Prostate gland (tissue), 2 donors: ENCODE measurements at regions not wholly inside any gene's neighbourhood (a gene's known extent, or its start where the extent isn't known, plus 50 kb on each side); places are given as distances from the start of the nearest gene placed in this dataset.

Experiments used
- DNase-seq: peaks from one replicate; pipeline ENCODE4 v3.0.0-alpha.2; 2019; ENCODE audit warnings: low spot score
- H3K27ac ChIP-seq, 2 donors: fragments of 200-600 bp; sonication (generic); 2 replicates each; pipeline ENCODE4 v1.5.1; 2017 to 2019
- H3K27me3 ChIP-seq: fragments of 200-600 bp; sonication (generic); replicated peaks from 2 replicates; pipeline ENCODE4 v1.5.1; 2019; ENCODE audit not compliant: insufficient read depth
- H3K36me3 ChIP-seq, 2 donors: fragments of 200-600 bp; sonication (generic); 1 replicate in 1 of 2; 2 replicates in 1 of 2; pipeline versions ENCODE4 v1.5.1 to v1.8.1; 2017 to 2019
- H3K4me1 ChIP-seq: fragments of 200-600 bp; sonication (generic); replicated peaks from 2 replicates; pipeline ENCODE4 v1.5.1; 2019
- H3K4me3 ChIP-seq, 2 donors: fragments of 200-600 bp; sonication (generic); 2 replicates each; pipeline ENCODE4 v1.5.1; 2017 to 2019
- H3K9me3 ChIP-seq: fragments of 200-600 bp; sonication (generic); 2 replicates; pipeline ENCODE4 v1.5.1; 2017
- CTCF ChIP-seq, 4 experiments: fragments of 200-600 bp in 2 of 4; fragments of 450-650 bp in 2 of 4; sonication (generic) in 2 of 4; IDR thresholded peaks; 1 replicate in 3 of 4; 2 replicates in 1 of 4; pipeline ENCODE4 v1.5.1; 2016 to 2019; ENCODE audit warnings: antibody characterized with exemption in 4 of 4, mild to moderate bottlenecking in 2 of 4, moderate library complexity in 2 of 4
- POLR2A ChIP-seq: fragments of 450-650 bp; IDR thresholded peaks from one replicate; pipeline ENCODE4 v1.6.1; 2016; ENCODE audit warnings: antibody characterized with exemption, mild to moderate bottlenecking
- POLR2AphosphoS5 ChIP-seq: sonication (generic); formaldehyde crosslinking; IDR thresholded peaks from one replicate; pipeline ENCODE4 v1.6.1; 2017; ENCODE audit warnings: antibody characterized with exemption
- WGBS: methylation state at CpG from one replicate; pipeline ENCODE4 v1.1.5; 2018; 5-methylcytosine and 5-hydroxymethylcytosine counted together
- intact Hi-C: fragments of 100-400 bp; cut with DNase I; formaldehyde crosslinking; loops from one replicate; pipeline ENCODE4 v1.14.2; 2022

GRCh38 chr15:79195802-79196201, 86.7 kb upstream of the ANKRD34C start:
- 67% methylated on average over 5 of the region's 5 CpGs for WGBS
- H3K36me3 ChIP-seq: no peaks in the 10 kb centered on the region
- no peaks in the 10 kb centered on the region for H3K9me3 ChIP-seq
- intact Hi-C loops: no loop called here
- no peaks in the 10 kb centered on the region for H3K4me1 ChIP-seq
- no peak overlapping the region for H3K4me3 ChIP-seq
- DNase-seq: no peak
- H3K27ac ChIP-seq: no peak overlapping the region
- no peaks in the 10 kb centered on the region for H3K27me3 ChIP-seq
- TF ChIP-seq POLR2A: no peak
- TF ChIP-seq POLR2AphosphoS5: no peak
- no peak for TF ChIP-seq CTCF (IDR thresholded peaks at IDR 0.05)

DNA sequence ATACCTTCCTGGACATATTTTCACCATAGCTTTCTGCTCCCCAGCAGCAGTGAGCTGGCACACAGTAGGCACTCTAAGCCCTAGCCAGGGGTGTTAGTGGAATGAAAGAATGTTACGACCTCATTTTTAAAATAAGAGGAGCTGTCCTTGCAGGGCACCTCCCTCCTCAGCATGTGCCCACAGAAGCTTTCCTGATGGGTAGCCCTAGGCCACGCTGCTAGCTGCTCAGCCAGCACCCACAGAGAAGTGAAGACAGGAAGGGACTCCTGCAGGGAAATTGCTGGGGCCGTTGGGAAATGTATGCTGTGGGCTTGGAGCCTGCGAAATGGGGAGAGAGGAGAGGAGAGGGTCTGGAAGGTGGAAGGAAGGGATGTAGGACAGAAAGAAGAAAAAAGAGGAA, 87.3 kb upstream of the ANKRD34C start:
- Histone ChIP-seq H3K27ac (no peak overlapping the region), H3K27me3 (no peaks in the 10 kb centered on the region), H3K36me3 (no peaks in the 10 kb centered on the region), H3K4me3 (no peak overlapping the region), H3K4me1 (no peaks in the 10 kb centered on the region), H3K9me3 (no peaks in the 10 kb centered on the region)
- intact Hi-C loops: no loop called here
- DNase-seq: no peak
- TF ChIP-seq POLR2AphosphoS5 (no peak), CTCF (IDR thresholded peaks at IDR 0.05) (no peak), POLR2A (no peak)
- 65% methylated on average over 4 of the region's 4 CpGs for whole genome bisulfite sequencing

DNA sequence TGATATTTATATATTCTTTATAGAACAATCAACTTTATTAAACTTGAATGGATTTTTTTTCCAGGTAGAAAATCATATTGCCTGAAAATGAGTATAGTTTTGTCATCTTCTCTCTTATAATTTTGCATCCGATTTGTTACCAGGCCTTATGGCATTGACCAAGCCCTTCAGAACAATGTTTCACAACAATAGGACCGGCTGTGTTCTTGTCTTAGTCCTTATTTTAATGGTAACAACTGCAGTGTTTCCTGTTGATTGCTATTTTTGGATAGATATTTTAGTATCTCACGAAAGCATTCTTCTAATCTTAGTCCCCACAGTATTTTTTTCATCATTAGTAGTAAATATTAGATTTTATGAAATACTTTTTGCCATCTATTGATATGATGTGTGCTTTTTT, 88.1 kb upstream of the ANKRD34C start:
- H3K36me3 ChIP-seq: no peaks in the 10 kb centered on the region
- no peak overlapping the region for H3K27ac ChIP-seq
- intact Hi-C loops: no loop called here

GRCh38 chr15:79193549-79193948, 89.0 kb upstream of the ANKRD34C start:
- intact Hi-C loops: no loop called here
- no peaks in the 10 kb centered on the region for H3K4me1 ChIP-seq
- no peaks in the 10 kb centered on the region for H3K36me3 ChIP-seq
- no peak overlapping the region for H3K4me3 ChIP-seq
- 96% methylated on average over 2 of the region's 2 CpGs for WGBS
- TF ChIP-seq POLR2A: no peak
- TF ChIP-seq POLR2AphosphoS5: no peak
- TF ChIP-seq CTCF (IDR thresholded peaks at IDR 0.05): no peak
- H3K9me3 ChIP-seq: no peaks in the 10 kb centered on the region
- H3K27me3 ChIP-seq: no peaks in the 10 kb centered on the region
- DNase-seq: no peak
- H3K27ac ChIP-seq: no peak overlapping the region

More for the DNA sequence above, 88.1 kb upstream of the ANKRD34C start:
- Histone ChIP-seq H3K9me3 (no peaks in the 10 kb centered on the region), H3K27me3 (no peaks in the 10 kb centered on the region), H3K4me3 (no peak overlapping the region), H3K4me1 (no peaks in the 10 kb centered on the region)
- TF ChIP-seq POLR2AphosphoS5 (no peak), CTCF (IDR thresholded peaks at IDR 0.05) (no peak), POLR2A (no peak)
- 64% methylated on average over 3 of the region's 3 CpGs for WGBS
- no peak for DNase-seq

- Histone ChIP-seq H3K27ac (no peak overlapping the region), H3K9me3 (no peaks in the 10 kb centered on the region), H3K36me3 (no peaks in the 10 kb centered on the region), H3K27me3 (no peaks in the 10 kb centered on the region), H3K4me3 (no peak overlapping the region), H3K4me1 (no peaks in the 10 kb centered on the region)
- intact Hi-C loops: no loop called here
- TF ChIP-seq CTCF (IDR thresholded peaks at IDR 0.05) (no peak), POLR2AphosphoS5 (no peak), POLR2A (no peak)
- DNase-seq: no peak
- 75% methylated on average over 6 of the region's 6 CpGs for WGBS
These were observed 89.4 kb upstream of the ANKRD34C start for GRCh38 chr15:79193103-79193502.
